ENCODE measurements at regions not wholly inside any gene's neighbourhood (a gene's known extent, or its start where the extent isn't known, plus 50 kb on each side); places are given as distances from the start of the nearest gene placed in this dataset.

GRCh38 chr6:22819209-22819608 lies 249.8 kb downstream of the HDGFL1 start:
- no peak for FAIRE-seq

GRCh38 chr6:22821664-22822320 lies 252.4 kb downstream of the HDGFL1 start:
- FAIRE-seq (no peak), DNase-seq (no peak)
- Histone ChIP-seq H3K27me3 (ENCODE audit: control insufficient read depth, insufficient read depth, low read length) (no peaks in the 10 kb centered on the region), H3K27ac (ENCODE audit: low read depth in 2 of 2, low read length in 2 of 2) (no peak overlapping the region), H3K9me3 (ENCODE audit: control insufficient read depth in 2 of 3, insufficient read depth in 1 of 3, low read length in 3 of 3) (no peaks in the 10 kb centered on the region), H3K4me3 (ENCODE audit: low read length in 3 of 3) (no peak overlapping the region), H3K36me3 (ENCODE audit: control insufficient read depth in 2 of 3, insufficient read depth in 3 of 3, low read length in 3 of 3) (no peaks in the 10 kb centered on the region), H3K9ac (ENCODE audit: low read length in 3 of 3) (no peak overlapping the region), H3K4me1 (ENCODE audit: control insufficient read depth in 2 of 3, insufficient read depth in 2 of 3, low read depth in 1 of 3, low read length in 3 of 3) (no peaks in the 10 kb centered on the region)
- intact Hi-C loops (cut with DNase I), result no loop called here
- TF ChIP-seq CTCF (IDR thresholded peaks at IDR 0.05; ENCODE audit: borderline replicate concordance, extremely low read depth, insufficient read depth), result no peak

More at GRCh38 chr6:22819209-22819608, 249.8 kb downstream of the HDGFL1 start:
- H3K27me3 ChIP-seq (ENCODE audit: control insufficient read depth, insufficient read depth, low read length), result no peaks in the 10 kb centered on the region
- H3K9me3 ChIP-seq (ENCODE audit: control insufficient read depth in 2 of 3, insufficient read depth in 1 of 3, low read length in 3 of 3), result no peaks in the 10 kb centered on the region
- H3K4me1 ChIP-seq (ENCODE audit: control insufficient read depth in 2 of 3, insufficient read depth in 2 of 3, low read depth in 1 of 3, low read length in 3 of 3), result no peaks in the 10 kb centered on the region
- H3K9ac ChIP-seq (ENCODE audit: low read length in 3 of 3), result no peak overlapping the region
- no peaks in the 10 kb centered on the region for H3K36me3 ChIP-seq (ENCODE audit: control insufficient read depth in 2 of 3, insufficient read depth in 3 of 3, low read length in 3 of 3)
- no peak for DNase-seq
- no peak overlapping the region for H3K4me3 ChIP-seq (ENCODE audit: low read length in 3 of 3)
- TF ChIP-seq CTCF (IDR thresholded peaks at IDR 0.05; ENCODE audit: borderline replicate concordance, extremely low read depth, insufficient read depth), result no peak
- no peak overlapping the region for H3K27ac ChIP-seq (ENCODE audit: low read depth in 2 of 2, low read length in 2 of 2)
- intact Hi-C loops (cut with DNase I), result no loop called here

GRCh38 chr6:22825210-22825609 lies 255.8 kb downstream of the HDGFL1 start:
- no peak for FAIRE-seq
- intact Hi-C loops (cut with DNase I), result no loop called here

More at GRCh38 chr6:22825210-22825609, 255.8 kb downstream of the HDGFL1 start:
- Histone ChIP-seq H3K27me3 (ENCODE audit: control insufficient read depth, insufficient read depth, low read length) (no peaks in the 10 kb centered on the region), H3K27ac (ENCODE audit: low read depth in 2 of 2, low read length in 2 of 2) (no peak overlapping the region), H3K4me1 (ENCODE audit: control insufficient read depth in 2 of 3, insufficient read depth in 2 of 3, low read depth in 1 of 3, low read length in 3 of 3) (peaks cover 0 to 12% (median 7%) of the 10 kb centered on the region in 3 donors), H3K4me3 (ENCODE audit: low read length in 3 of 3) (no peak overlapping the region), H3K9ac (ENCODE audit: low read length in 3 of 3) (no peak overlapping the region), H3K36me3 (ENCODE audit: control insufficient read depth in 2 of 3, insufficient read depth in 3 of 3, low read length in 3 of 3) (no peaks in the 10 kb centered on the region), H3K9me3 (ENCODE audit: control insufficient read depth in 2 of 3, insufficient read depth in 1 of 3, low read length in 3 of 3) (no peaks in the 10 kb centered on the region)
- peak in 2 of 5 donors; percentile 22 to 47 for DNase-seq
- TF ChIP-seq CTCF (IDR thresholded peaks at IDR 0.05; ENCODE audit: borderline replicate concordance, extremely low read depth, insufficient read depth), result no peak
